IMR-90 (cell line): ENCODE measurements at regions not wholly inside any gene's neighbourhood (a gene's known extent, or its start where the extent isn't known, plus 50 kb on each side); places are given as distances from the start of the nearest gene placed in this dataset.

Source experiments
- ATAC-seq: fragments of 200-7000 bp; cut with Tn5 transposase; 2 replicates; pipeline ENCODE4 v1.9.1; 2020; ENCODE audit warnings: low read depth, mild to moderate bottlenecking, moderate library complexity
- BruUV-seq: library from RNA; stranded (reverse); fragments of 400-500 nt; replicated peaks from 2 replicates; lab custom pipeline; 2021; lab: Mats Ljungman, UMichigan
- CTCF ChIA-PET: fragments of 300-600 bp; formaldehyde crosslinking; extraction: SDS; loops from one replicate; lab custom pipeline; 2021; ENCODE audit warnings: antibody characterized with exemption; lab: Yijun Ruan, JAX
- POLR2A ChIA-PET: fragments of 300-600 bp; sonication (Branson Sonifier 250); formaldehyde crosslinking; loops from one replicate; lab custom pipeline; 2022; ENCODE audit warnings: antibody characterized with exemption; ENCODE audit not compliant: unreplicated experiment; lab: Charles Lee
- DNase-seq: peaks from one replicate; pipeline ENCODE4 v3.0.0; 2013
- H2AFZ ChIP-seq: replicated peaks from 2 replicates; pipeline ENCODE3; 2013; ENCODE audit warnings: low read length, mild to moderate bottlenecking; ENCODE audit not compliant: poor library complexity
- H2AK5ac ChIP-seq: 2 replicates; pipeline ENCODE4 v1.6.1; 2013; ENCODE audit warnings: low read depth, low read length, inconsistent platforms
- H2AK9ac ChIP-seq: replicated peaks from 2 replicates; pipeline ENCODE3; 2013; ENCODE audit warnings: mild to moderate bottlenecking, low read depth, low read length, moderate library complexity; ENCODE audit not compliant: poor library complexity
- H2BK120ac ChIP-seq: 2 replicates; pipeline ENCODE4 v1.6.1; 2013; ENCODE audit warnings: low read depth, low read length, inconsistent platforms
- H2BK15ac ChIP-seq: 3 replicates; pipeline ENCODE4 v1.6.1; 2013; ENCODE audit warnings: low read depth, low read length, inconsistent platforms
- H2BK20ac ChIP-seq: 2 replicates; pipeline ENCODE4 v1.6.1; 2013; ENCODE audit warnings: low read depth, mild to moderate bottlenecking, inconsistent platforms, low read length, moderate library complexity
- H2BK5ac ChIP-seq: 2 replicates; pipeline ENCODE4 v1.6.1; 2013; ENCODE audit warnings: mild to moderate bottlenecking, low read depth, low read length, inconsistent platforms; ENCODE audit not compliant: poor library complexity, severe bottlenecking
- H3K14ac ChIP-seq: replicated peaks from 2 replicates; pipeline ENCODE4 v1.6.1; 2013; ENCODE audit warnings: low read depth, low read length, inconsistent platforms
- H3K18ac ChIP-seq: 2 replicates; pipeline ENCODE4 v1.6.1; 2013; ENCODE audit warnings: low read depth, low read length, control low read depth
- H3K23ac ChIP-seq: 2 replicates; pipeline ENCODE4 v1.6.1; 2013; ENCODE audit warnings: low read depth, low read length, inconsistent platforms
- H3K27ac ChIP-seq: 2 replicates; pipeline ENCODE4 v1.5.1; 2013; ENCODE audit warnings: mild to moderate bottlenecking, control low read depth, low read length; ENCODE audit not compliant: insufficient read depth
- H3K27me3 ChIP-seq: 2 replicates; pipeline ENCODE4 v1.6.1; 2013; ENCODE audit warnings: low read length; ENCODE audit not compliant: control insufficient read depth, insufficient read depth
- H3K36me3 ChIP-seq: 2 replicates; pipeline ENCODE4 v1.6.1; 2013; ENCODE audit warnings: low read length, mixed read lengths; ENCODE audit not compliant: control insufficient read depth, insufficient read depth
- H3K4ac ChIP-seq: 2 replicates; pipeline ENCODE4 v1.6.1; 2013; ENCODE audit warnings: low read depth, low read length, inconsistent platforms
- H3K4me1 ChIP-seq: 2 replicates; pipeline ENCODE4 v1.6.1; 2013; ENCODE audit warnings: low read length, mixed read lengths; ENCODE audit not compliant: control insufficient read depth, insufficient read depth
- H3K4me2 ChIP-seq: 2 replicates; pipeline ENCODE4 v1.6.1; 2013; ENCODE audit warnings: low read depth, mild to moderate bottlenecking, control low read depth, low read length, moderate library complexity
- H3K4me3 ChIP-seq: 2 replicates; pipeline ENCODE4 v1.5.1; 2013; ENCODE audit warnings: low read depth, mild to moderate bottlenecking, control low read depth, low read length, moderate library complexity; ENCODE audit not compliant: insufficient read depth
- H3K56ac ChIP-seq: 2 replicates; pipeline ENCODE4 v1.6.1; 2013; ENCODE audit warnings: low read length, inconsistent platforms; ENCODE audit not compliant: insufficient read depth; ENCODE audit errors: extremely low read depth
- H3K79me1 ChIP-seq, 2 experiments: 2 replicates each; pipeline ENCODE4 v1.6.1; 2013; ENCODE audit warnings: low read length in 2 of 2, inconsistent platforms in 1 of 2, low read depth in 1 of 2
- H3K9ac ChIP-seq: 2 replicates; pipeline ENCODE4 v1.6.1; 2013; ENCODE audit warnings: low read depth, low read length, control low read depth
- H3K9me1 ChIP-seq: 2 replicates; pipeline ENCODE4 v1.6.1; 2013; ENCODE audit warnings: low read length, inconsistent platforms; ENCODE audit not compliant: insufficient read depth
- H3K9me3 ChIP-seq: 2 replicates; pipeline ENCODE4 v1.6.1; 2013; ENCODE audit warnings: low read length; ENCODE audit not compliant: control insufficient read depth, insufficient read depth
- H4K20me1 ChIP-seq: 2 replicates; pipeline ENCODE4 v1.6.1; 2013; ENCODE audit warnings: low read length, inconsistent platforms; ENCODE audit not compliant: insufficient read depth
- H4K5ac ChIP-seq: 2 replicates; pipeline ENCODE4 v1.6.1; 2013; ENCODE audit warnings: mild to moderate bottlenecking, low read depth, low read length, control low read depth
- H4K8ac ChIP-seq, 2 experiments: 2 replicates each; pipeline ENCODE4 v1.6.1; 2013; ENCODE audit warnings: low read depth in 2 of 2, low read length in 2 of 2, control low read depth in 1 of 2, inconsistent platforms in 1 of 2
- H4K91ac ChIP-seq: 2 replicates; pipeline ENCODE4 v1.6.1; 2013; ENCODE audit warnings: low read depth, low read length, inconsistent platforms; ENCODE audit not compliant: insufficient read depth
- CEBPB ChIP-seq: IDR thresholded peaks from 2 replicates; pipeline ENCODE4 v1.6.1; 2012; ENCODE audit warnings: low read depth, low read length, improper control_type of control experiment
- MXI1 ChIP-seq: IDR thresholded peaks from 2 replicates; pipeline ENCODE4 v1.6.1; 2012; ENCODE audit warnings: low read depth, mild to moderate bottlenecking, low read length, moderate library complexity, borderline replicate concordance
- WGBS, 2 experiments: methylation state at CpG; one replicate each; pipeline versions ENCODE4 v1.1.5 to v1.1.7; 2013; ENCODE audit warnings: missing lambda C conversion rate in 2 of 2; ENCODE audit not compliant: insufficient read length in 1 of 2; ENCODE audit errors: extremely low coverage in 2 of 2; 5-methylcytosine and 5-hydroxymethylcytosine counted together
- dilution Hi-C: fragments of 300-500 bp; cut with HindIII; formaldehyde crosslinking; loops from one replicate; pipeline ENCODE4 v1.14.3; 2018; ENCODE audit warnings: low sequenced_read_pairs; ENCODE audit not compliant: unreplicated experiment
- in situ Hi-C: fragments of 300-500 bp; cut with MboI; formaldehyde crosslinking; loops from 3 replicates; pipeline ENCODE4 v1.14.3; 2019; ENCODE audit warnings: low sequenced_read_pairs, inconsistent platforms, mixed read lengths
- intact Hi-C: fragments of 100-400 bp; cut with micrococcal nuclease; formaldehyde crosslinking; loops from 2 replicates; pipeline ENCODE4 v1.10.0; 2022

DNA sequence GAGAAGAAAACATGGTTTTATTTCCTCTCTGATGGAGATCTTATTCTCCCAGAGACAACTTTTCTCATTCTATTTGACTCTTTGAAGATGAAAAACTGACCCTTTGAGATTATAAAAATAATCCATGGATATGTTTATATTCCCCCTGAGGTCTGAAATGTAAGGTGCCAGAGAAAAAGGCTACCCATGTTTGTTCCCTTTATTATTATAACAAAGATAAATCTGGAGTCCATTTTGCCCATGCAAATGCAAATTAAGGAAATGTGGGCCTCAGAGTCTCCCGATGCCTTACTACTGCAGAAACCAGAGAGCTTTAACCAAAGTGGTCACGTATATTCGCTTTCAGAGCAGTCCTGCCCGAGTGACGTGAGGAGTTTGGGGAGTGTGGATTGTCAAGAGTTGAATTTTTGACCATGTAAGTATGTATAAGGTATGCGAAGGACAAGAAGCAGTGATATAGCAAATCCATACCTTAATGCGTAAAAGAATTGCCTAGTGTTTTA is 312.5 kb downstream of the RASEF start:
- Histone ChIP-seq H2AK5ac (no peak overlapping the region), H3K18ac (no peak overlapping the region), H3K14ac (no peak overlapping the region), H2BK20ac (no peak overlapping the region), H2BK5ac (no peak overlapping the region), H3K4me3 (no peak overlapping the region), H3K23ac (no peak overlapping the region), H2AK9ac (no peak overlapping the region), H3K4me2 (no peak overlapping the region), H4K20me1 (no peaks in the 10 kb centered on the region), H3K9ac (no peak overlapping the region), H3K56ac (no peak overlapping the region), H2AFZ (no peak overlapping the region), H3K27ac (no peak overlapping the region), H2BK120ac (no peak overlapping the region), H2BK15ac (no peak overlapping the region), H3K9me3 (no peaks in the 10 kb centered on the region), H4K8ac (no peak overlapping the region), H3K79me1 (no peaks in the 10 kb centered on the region), H4K5ac (no peak overlapping the region), H3K4ac (no peak overlapping the region), H3K9me1 (no peaks in the 10 kb centered on the region), H3K4me1 (no peaks in the 10 kb centered on the region), H3K27me3 (no peaks in the 10 kb centered on the region), H4K91ac (no peak overlapping the region), H3K36me3 (no peaks in the 10 kb centered on the region)
- intact Hi-C loops = no loop called here
- DNase-seq (no peak), ATAC-seq (no peak)
- no CpG with 5 or more reads among the region's 7 CpGs for WGBS, 2 experiments
- in situ Hi-C loops = no loop called here
- ChIA-PET CTCF (no interaction called here), POLR2A (no interaction called here)
- dilution Hi-C loops = no loop called here
- TF ChIP-seq CEBPB = no peak
- no peak for TF ChIP-seq MXI1
- BruUV-seq = no TSS peak
